HepG2 (cell line): ENCODE measurements at regions not wholly inside any gene's neighbourhood (a gene's known extent, or its start where the extent isn't known, plus 50 kb on each side); places are given as distances from the start of the nearest gene placed in this dataset.

Experiments
- ATAC-seq: fragments of 200-7000 bp; cut with Tn5 transposase; 3 replicates; pipeline ENCODE4 v1.9.1; 2020; ENCODE audit warnings: mild to moderate bottlenecking, moderate library complexity
- BruUV-seq: library from RNA; stranded (reverse); fragments of 400-500 nt; replicated peaks from 2 replicates; lab custom pipeline; 2021; lab: Mats Ljungman, UMichigan
- CTCF ChIA-PET: fragments of 300-600 bp; formaldehyde crosslinking; extraction: SDS; loops from one replicate; lab custom pipeline; 2021; ENCODE audit warnings: low total read pairs, inconsistent platforms, low intra/inter-chr PET ratio; lab: Yijun Ruan, JAX
- POLR2A ChIA-PET: fragments of 350-600 bp; sonication (Branson Sonifier 250); formaldehyde crosslinking; loops from one replicate; lab custom pipeline; 2020; ENCODE audit warnings: antibody characterized with exemption, inconsistent platforms; lab: Yijun Ruan, JAX
- DNase-seq: peaks from one replicate; pipeline ENCODE4 v3.0.0-alpha.2; 2015; ENCODE audit warnings: low spot score
- FAIRE-seq: peaks from 3 replicates; lab custom pipeline; 2011; peaks lifted over from hg19 to GRCh38; lab: Jason Lieb, UNC
- H2AFZ ChIP-seq: one replicate; pipeline ENCODE4 v1.6.1; 2011; ENCODE audit warnings: low read length, inconsistent platforms
- H3K27ac ChIP-seq: fragments of 300-600 bp; 3 replicates; pipeline ENCODE4 v1.8.0; 2011; ENCODE audit warnings: mixed run types, mild to moderate bottlenecking, mixed read lengths, low read length, inconsistent platforms; ENCODE audit not compliant: insufficient read depth; ENCODE audit errors: extremely low read length
- H3K27me3 ChIP-seq, 2 experiments: fragments of 200-600 bp in 1 of 2; 2 replicates in 1 of 2; 3 replicates in 1 of 2; pipeline versions ENCODE4 v1.6.0 to v1.8.0; 2011; ENCODE audit warnings: low read length in 2 of 2, mild to moderate bottlenecking in 2 of 2, moderate library complexity in 2 of 2, inconsistent platforms in 1 of 2; ENCODE audit not compliant: insufficient read depth in 2 of 2, control insufficient read depth in 1 of 2
- H3K36me3 ChIP-seq, 2 experiments: fragments of 200-600 bp in 1 of 2; replicated peaks in 1 of 2; 2 replicates in 1 of 2; 3 replicates in 1 of 2; pipeline versions ENCODE4 v1.5.1 to v1.8.0; 2011; ENCODE audit warnings: low read length in 2 of 2, inconsistent platforms in 1 of 2; ENCODE audit not compliant: insufficient read depth in 2 of 2, control insufficient read depth in 1 of 2
- H3K4me1 ChIP-seq: 2 replicates; pipeline ENCODE4 v1.5.1; 2012; ENCODE audit warnings: low read length, inconsistent platforms; ENCODE audit not compliant: insufficient read depth
- H3K4me2 ChIP-seq: 2 replicates; pipeline ENCODE4 v1.6.0; 2011; ENCODE audit warnings: low read depth, low read length, inconsistent platforms
- H3K4me3 ChIP-seq, 3 experiments: fragments of 200-600 bp in 1 of 3; sonication (generic), shearing (Covaris generic) in 1 of 3; replicated peaks in 1 of 3; 2 replicates each; pipeline ENCODE4 v1.5.1; 2011 to 2016; ENCODE audit warnings: low read length in 3 of 3, inconsistent platforms in 2 of 3, low read depth in 2 of 3, mild to moderate bottlenecking in 2 of 3, control low read depth in 1 of 3, mixed read lengths in 1 of 3; ENCODE audit not compliant: insufficient read depth in 1 of 3
- H3K79me2 ChIP-seq: one replicate; pipeline ENCODE4 v1.6.1; 2011; ENCODE audit warnings: low read length, inconsistent platforms; ENCODE audit not compliant: insufficient read depth
- H3K9ac ChIP-seq: 2 replicates; pipeline ENCODE4 v1.6.0; 2011; ENCODE audit warnings: mild to moderate bottlenecking, low read depth, low read length, inconsistent platforms; ENCODE audit not compliant: insufficient read depth
- H3K9me3 ChIP-seq: 2 replicates; pipeline ENCODE4 v1.5.1; 2012; ENCODE audit warnings: mild to moderate bottlenecking, low read length
- H4K20me1 ChIP-seq: 2 replicates; pipeline ENCODE4 v1.6.0; 2011; ENCODE audit warnings: inconsistent platforms, mild to moderate bottlenecking, low read length, moderate library complexity; ENCODE audit not compliant: insufficient read depth
- CBFB ChIP-seq: sonication (generic); formaldehyde crosslinking; IDR thresholded peaks from 2 replicates; pipeline ENCODE4 v1.4.0; 2020; ENCODE audit warnings: missing genetic modification reagents
- KAT8 ChIP-seq: IDR thresholded peaks from 2 replicates; pipeline ENCODE4 v1.6.1; 2016; ENCODE audit warnings: missing genetic modification reagents, missing compliant biosample characterization
- MAZ ChIP-seq, 2 experiments: sonication (generic) in 1 of 2; formaldehyde crosslinking in 1 of 2; IDR thresholded peaks; 2 replicates each; pipeline versions ENCODE4 v1.5.0 to v1.6.1; 2012 to 2020; ENCODE audit warnings: low read depth in 2 of 2, mild to moderate bottlenecking in 2 of 2, borderline replicate concordance in 1 of 2, improper control_type of control experiment in 1 of 2, low read length in 1 of 2, missing genetic modification reagents in 1 of 2, moderate library complexity in 1 of 2
- SETDB1 ChIP-seq: sonication (generic); formaldehyde crosslinking; IDR thresholded peaks from 2 replicates; pipeline ENCODE4 v1.5.1; 2020; ENCODE audit warnings: missing genetic modification reagents, mild to moderate bottlenecking, borderline replicate concordance
- THAP8 ChIP-seq: sonication (generic); formaldehyde crosslinking; IDR thresholded peaks from 2 replicates; pipeline ENCODE4 v1.5.1; 2020; ENCODE audit warnings: missing genetic modification reagents, mild to moderate bottlenecking, borderline replicate concordance
- ZNF788 ChIP-seq: sonication (generic); formaldehyde crosslinking; IDR thresholded peaks from 2 replicates; pipeline ENCODE4 v1.5.0; 2020; ENCODE audit warnings: mild to moderate bottlenecking, missing genetic modification reagents, borderline replicate concordance
- WGBS: methylation state at CpG from one replicate; pipeline ENCODE4 v1.1.6; 2017; ENCODE audit warnings: low lambda C conversion rate; 5-methylcytosine and 5-hydroxymethylcytosine counted together
- in situ Hi-C: cut with HindIII; loops from 2 replicates; pipeline ENCODE4 v1.10.0; 2017; ENCODE audit warnings: low pct_unique_long_range_greater_than_20kb; ENCODE audit not compliant: extremely low pct_ligation_motif_present
- intact Hi-C: fragments of 100-400 bp; cut with micrococcal nuclease; formaldehyde crosslinking; loops from one replicate; pipeline ENCODE4 v1.10.0; 2022; ENCODE audit not compliant: unreplicated experiment
- TF ChIP-seq, protein P1 (sequence below): sonication (generic); formaldehyde crosslinking; IDR thresholded peaks from 2 replicates; pipeline ENCODE4 v1.4.0; 2020; ENCODE audit warnings: mild to moderate bottlenecking, missing genetic modification reagents
- TF ChIP-seq, protein P2 (sequence below): sonication (generic); formaldehyde crosslinking; IDR thresholded peaks from 2 replicates; pipeline ENCODE4 v1.8.0; 2022; ENCODE audit warnings: missing genetic modification reagents, mild to moderate bottlenecking, borderline replicate concordance

GRCh38 chr13:90222758-90223157, 1124.7 kb upstream of the MIR17HG start:
- no peak overlapping the region for H3K4me2 ChIP-seq
- intact Hi-C loops = no loop called here
- 98% methylated on average over 3 of the region's 3 CpGs for WGBS
- no peak overlapping the region for H2AFZ ChIP-seq
- no peak for TF ChIP-seq MAZ (IDR thresholded peaks at IDR 0.05; ENCODE audit: borderline replicate concordance, low read depth, low read length)
- TF ChIP-seq MAZ (CRISPR knock-in tag; IDR thresholded peaks at IDR 0.05; ENCODE audit: low read depth) = no peak
- no peak for TF ChIP-seq CBFB (CRISPR knock-in tag)
- TF ChIP-seq SETDB1 (CRISPR knock-in tag) = no peak
- TF ChIP-seq KAT8 (CRISPR knock-in tag) = no peak
- no peak for TF ChIP-seq THAP8 (CRISPR knock-in tag)
- TF ChIP-seq ZNF788 (CRISPR knock-in tag) = no peak
- TF ChIP-seq, protein P1, sequence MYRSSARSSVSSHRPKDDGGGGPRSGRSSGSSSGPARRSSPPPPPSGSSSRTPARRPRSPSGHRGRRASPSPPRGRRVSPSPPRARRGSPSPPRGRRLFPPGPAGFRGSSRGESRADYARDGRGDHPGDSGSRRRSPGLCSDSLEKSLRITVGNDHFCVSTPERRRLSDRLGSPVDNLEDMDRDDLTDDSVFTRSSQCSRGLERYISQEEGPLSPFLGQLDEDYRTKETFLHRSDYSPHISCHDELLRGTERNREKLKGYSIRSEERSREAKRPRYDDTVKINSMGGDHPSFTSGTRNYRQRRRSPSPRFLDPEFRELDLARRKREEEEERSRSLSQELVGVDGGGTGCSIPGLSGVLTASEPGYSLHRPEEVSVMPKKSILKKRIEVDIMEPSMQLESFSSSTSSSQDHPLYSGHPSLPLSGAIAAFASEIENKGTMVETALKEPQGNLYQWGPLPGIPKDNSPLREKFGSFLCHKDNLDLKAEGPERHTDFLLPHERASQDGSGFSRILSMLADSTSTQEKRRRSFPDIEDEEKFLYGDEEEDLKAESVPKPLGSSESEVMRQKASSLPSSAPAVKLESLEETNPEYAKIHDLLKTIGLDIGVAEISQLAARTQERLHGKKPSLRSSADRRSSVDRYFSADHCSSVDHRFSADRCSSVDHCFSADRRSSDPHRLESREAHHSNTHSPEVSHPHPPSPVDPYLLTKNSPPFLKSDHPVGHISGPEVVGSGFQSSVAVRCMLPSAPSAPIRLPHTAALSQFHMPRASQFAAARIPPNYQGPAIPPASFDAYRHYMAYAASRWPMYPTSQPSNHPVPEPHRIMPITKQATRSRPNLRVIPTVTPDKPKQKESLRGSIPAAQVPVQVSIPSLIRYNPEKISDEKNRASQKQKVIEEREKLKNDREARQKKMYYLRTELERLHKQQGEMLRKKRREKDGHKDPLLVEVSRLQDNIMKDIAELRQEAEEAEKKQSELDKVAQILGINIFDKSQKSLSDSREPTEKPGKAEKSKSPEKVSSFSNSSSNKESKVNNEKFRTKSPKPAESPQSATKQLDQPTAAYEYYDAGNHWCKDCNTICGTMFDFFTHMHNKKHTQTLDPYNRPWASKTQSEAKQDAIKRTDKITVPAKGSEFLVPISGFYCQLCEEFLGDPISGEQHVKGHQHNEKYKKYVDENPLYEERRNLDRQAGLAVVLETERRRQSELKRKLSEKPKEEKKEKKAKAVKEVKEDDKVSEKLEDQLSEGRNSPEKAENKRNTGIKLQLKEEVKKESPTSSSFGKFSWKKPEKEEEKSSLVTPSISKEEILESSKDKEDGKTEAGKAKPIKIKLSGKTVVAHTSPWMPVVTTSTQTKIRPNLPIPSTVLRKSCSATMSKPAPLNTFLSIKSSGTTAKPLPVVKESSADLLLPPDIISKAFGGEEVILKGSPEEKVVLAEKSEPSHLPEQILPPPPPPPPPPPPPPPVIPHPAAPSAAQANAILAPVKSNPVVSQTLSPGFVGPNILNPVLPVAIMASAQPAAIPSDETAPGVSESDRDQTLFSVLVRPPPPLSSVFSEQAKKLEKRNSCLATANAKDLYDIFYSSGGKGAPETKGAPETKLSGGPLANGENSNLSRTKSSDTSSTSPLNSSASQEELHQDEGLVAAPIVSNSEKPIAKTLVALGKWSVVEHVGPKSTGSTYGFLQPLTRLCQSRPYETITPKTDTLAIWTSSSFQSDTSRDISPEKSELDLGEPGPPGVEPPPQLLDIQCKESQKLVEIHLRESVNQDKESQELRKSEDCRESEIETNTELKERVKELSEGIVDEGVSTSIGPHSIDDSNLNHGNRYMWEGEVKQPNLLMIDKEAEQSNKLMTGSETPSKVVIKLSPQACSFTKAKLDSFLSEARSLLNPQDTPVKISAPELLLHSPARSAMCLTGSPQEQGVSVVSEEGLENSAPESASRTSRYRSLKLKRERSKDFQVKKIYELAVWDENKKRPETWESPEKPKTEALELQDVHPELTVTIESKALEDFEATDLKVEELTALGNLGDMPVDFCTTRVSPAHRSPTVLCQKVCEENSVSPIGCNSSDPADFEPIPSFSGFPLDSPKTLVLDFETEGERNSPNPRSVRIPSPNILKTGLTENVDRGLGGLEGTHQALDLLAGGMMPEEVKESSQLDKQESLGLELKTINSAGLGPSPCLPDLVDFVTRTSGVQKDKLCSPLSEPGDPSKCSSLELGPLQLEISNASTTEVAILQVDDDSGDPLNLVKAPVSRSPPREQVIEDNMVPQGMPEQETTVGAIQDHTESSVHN (CRISPR knock-in tag) = no peak
- TF ChIP-seq, protein P2, sequence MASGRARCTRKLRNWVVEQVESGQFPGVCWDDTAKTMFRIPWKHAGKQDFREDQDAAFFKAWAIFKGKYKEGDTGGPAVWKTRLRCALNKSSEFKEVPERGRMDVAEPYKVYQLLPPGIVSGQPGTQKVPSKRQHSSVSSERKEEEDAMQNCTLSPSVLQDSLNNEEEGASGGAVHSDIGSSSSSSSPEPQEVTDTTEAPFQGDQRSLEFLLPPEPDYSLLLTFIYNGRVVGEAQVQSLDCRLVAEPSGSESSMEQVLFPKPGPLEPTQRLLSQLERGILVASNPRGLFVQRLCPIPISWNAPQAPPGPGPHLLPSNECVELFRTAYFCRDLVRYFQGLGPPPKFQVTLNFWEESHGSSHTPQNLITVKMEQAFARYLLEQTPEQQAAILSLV (CRISPR knock-in tag) = no peak
- DNase-seq = no peak
- no peak overlapping the region for H3K27ac ChIP-seq
- no peak for FAIRE-seq
- CTCF ChIA-PET = no interaction called here
- no peaks in the 10 kb centered on the region; the same call in 1 of the 2 replicates for H3K9me3 ChIP-seq
- POLR2A ChIA-PET = no interaction called here
- H3K4me3 ChIP-seq = no peak overlapping the region
- no peaks in the 10 kb centered on the region for H4K20me1 ChIP-seq
- no peaks in the 10 kb centered on the region for H3K4me1 ChIP-seq
- no TSS peak for BruUV-seq
- H3K36me3 ChIP-seq = no peaks in the 10 kb centered on the region
- no peak overlapping the region for H3K9ac ChIP-seq
- H3K27me3 ChIP-seq = no peaks in the 10 kb centered on the region
- H3K79me2 ChIP-seq = no peaks in the 10 kb centered on the region
- in situ Hi-C loops = no loop called here
- no peak for ATAC-seq
